ENCODE measurements at regions not wholly inside any gene's neighbourhood (a gene's known extent, or its start where the extent isn't known, plus 50 kb on each side); places are given as distances from the start of the nearest gene placed in this dataset.

DNA sequence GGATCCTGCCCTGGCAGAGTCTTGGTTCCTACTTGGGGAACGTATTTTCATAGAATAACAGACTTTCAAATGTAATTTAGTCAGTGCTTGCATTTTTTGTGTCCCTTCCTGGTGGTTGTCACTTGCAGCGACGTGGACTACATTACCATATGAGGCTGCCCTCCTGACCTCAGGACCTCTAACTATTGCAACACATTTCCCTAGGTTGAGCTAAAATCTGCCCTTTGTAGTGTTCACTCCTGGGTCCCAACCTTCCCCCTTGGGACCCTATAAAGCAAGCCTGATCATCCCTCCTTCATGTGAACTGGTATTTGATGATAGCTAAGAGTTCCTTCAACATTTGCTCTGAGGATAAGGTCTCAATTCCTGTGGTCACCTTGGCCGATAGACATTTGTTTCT, 95.6 kb upstream of the CACNA1E start:
- POLR2A ChIA-PET: no interaction called here
- Histone ChIP-seq H3K27ac (ENCODE audit: low read depth, low read length) (no peak overlapping the region), H3K4me2 (ENCODE audit: low read length) (no peak overlapping the region), H4K20me1 (ENCODE audit: insufficient read depth) (no peaks in the 10 kb centered on the region), H3K4me1 (ENCODE audit: control insufficient read depth in 1 of 2, insufficient read depth in 2 of 2, low read length in 2 of 2) (peaks cover 2 to 11% of the 10 kb centered on the region in 2 experiments; a peak in 2 of 4 replicates), H3K9me3 (ENCODE audit: control insufficient read depth in 1 of 2, insufficient read depth in 1 of 2, low read depth in 1 of 2, low read length in 2 of 2) (no peaks in the 10 kb centered on the region), H2AFZ (ENCODE audit: low read depth, low read length, poor library complexity, severe bottlenecking) (no peak overlapping the region), H3K9ac (ENCODE audit: low read length) (no peak overlapping the region), H3K9me2 (ENCODE audit: insufficient read depth) (no peaks in the 10 kb centered on the region), H3K79me2 (ENCODE audit: insufficient read depth, low read length) (no peaks in the 10 kb centered on the region), H3K4me3 (replicated peaks in 1 of 2; ENCODE audit: low read depth in 1 of 2, low read length in 2 of 2) (no peak overlapping the region), H3K27me3 (ENCODE audit: insufficient read depth, low read length) (no peaks in the 10 kb centered on the region), H3K36me3 (ENCODE audit: control insufficient read depth in 1 of 2, insufficient read depth in 2 of 2, low read length in 2 of 2) (no peaks in the 10 kb centered on the region)
- CTCF ChIA-PET: no interaction called here
- no peak for ATAC-seq
- BruUV-seq (replicated peaks): no TSS peak
- intact Hi-C loops (cut with micrococcal nuclease): no loop called here
- RAD21 ChIA-PET (ENCODE audit: low non-redundant PET in 1 of 2, low total read pairs in 2 of 2, uncharacterized antibody in 2 of 2, unreplicated experiment in 2 of 2): no interaction called here
- no peak for TF ChIP-seq CBX3 (IDR thresholded peaks at IDR 0.05; ENCODE audit: low read depth)
- TF ChIP-seq, protein P1, sequence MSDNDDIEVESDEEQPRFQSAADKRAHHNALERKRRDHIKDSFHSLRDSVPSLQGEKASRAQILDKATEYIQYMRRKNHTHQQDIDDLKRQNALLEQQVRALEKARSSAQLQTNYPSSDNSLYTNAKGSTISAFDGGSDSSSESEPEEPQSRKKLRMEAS (IDR thresholded peaks at IDR 0.05): no peak
- TF ChIP-seq RAD21 (IDR thresholded peaks at IDR 0.05; ENCODE audit: low read depth): no peak
- no peak for TF ChIP-seq EZH2 (IDR thresholded peaks at IDR 0.05)
- TF ChIP-seq TCF7L2 (IDR thresholded peaks at IDR 0.05; ENCODE audit: borderline replicate concordance, extremely low read depth, insufficient read depth, insufficient read length): no peak
- TF ChIP-seq REST (IDR thresholded peaks at IDR 0.05; ENCODE audit: low read depth): no peak
- TF ChIP-seq CEBPB (IDR thresholded peaks at IDR 0.05; ENCODE audit: low read depth): no peak
- TF ChIP-seq SRF (IDR thresholded peaks at IDR 0.05; ENCODE audit: low read depth): no peak
- no peak for TF ChIP-seq JUND (IDR thresholded peaks at IDR 0.05)
- TF ChIP-seq, protein P2, sequence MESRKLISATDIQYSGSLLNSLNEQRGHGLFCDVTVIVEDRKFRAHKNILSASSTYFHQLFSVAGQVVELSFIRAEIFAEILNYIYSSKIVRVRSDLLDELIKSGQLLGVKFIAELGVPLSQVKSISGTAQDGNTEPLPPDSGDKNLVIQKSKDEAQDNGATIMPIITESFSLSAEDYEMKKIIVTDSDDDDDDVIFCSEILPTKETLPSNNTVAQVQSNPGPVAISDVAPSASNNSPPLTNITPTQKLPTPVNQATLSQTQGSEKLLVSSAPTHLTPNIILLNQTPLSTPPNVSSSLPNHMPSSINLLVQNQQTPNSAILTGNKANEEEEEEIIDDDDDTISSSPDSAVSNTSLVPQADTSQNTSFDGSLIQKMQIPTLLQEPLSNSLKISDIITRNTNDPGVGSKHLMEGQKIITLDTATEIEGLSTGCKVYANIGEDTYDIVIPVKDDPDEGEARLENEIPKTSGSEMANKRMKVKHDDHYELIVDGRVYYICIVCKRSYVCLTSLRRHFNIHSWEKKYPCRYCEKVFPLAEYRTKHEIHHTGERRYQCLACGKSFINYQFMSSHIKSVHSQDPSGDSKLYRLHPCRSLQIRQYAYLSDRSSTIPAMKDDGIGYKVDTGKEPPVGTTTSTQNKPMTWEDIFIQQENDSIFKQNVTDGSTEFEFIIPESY (IDR thresholded peaks at IDR 0.05; ENCODE audit: extremely low read depth, insufficient replicate concordance, low read length): no peak
- TF ChIP-seq SP1 (IDR thresholded peaks at IDR 0.05; ENCODE audit: low read depth): no peak
- TF ChIP-seq, protein P3, sequence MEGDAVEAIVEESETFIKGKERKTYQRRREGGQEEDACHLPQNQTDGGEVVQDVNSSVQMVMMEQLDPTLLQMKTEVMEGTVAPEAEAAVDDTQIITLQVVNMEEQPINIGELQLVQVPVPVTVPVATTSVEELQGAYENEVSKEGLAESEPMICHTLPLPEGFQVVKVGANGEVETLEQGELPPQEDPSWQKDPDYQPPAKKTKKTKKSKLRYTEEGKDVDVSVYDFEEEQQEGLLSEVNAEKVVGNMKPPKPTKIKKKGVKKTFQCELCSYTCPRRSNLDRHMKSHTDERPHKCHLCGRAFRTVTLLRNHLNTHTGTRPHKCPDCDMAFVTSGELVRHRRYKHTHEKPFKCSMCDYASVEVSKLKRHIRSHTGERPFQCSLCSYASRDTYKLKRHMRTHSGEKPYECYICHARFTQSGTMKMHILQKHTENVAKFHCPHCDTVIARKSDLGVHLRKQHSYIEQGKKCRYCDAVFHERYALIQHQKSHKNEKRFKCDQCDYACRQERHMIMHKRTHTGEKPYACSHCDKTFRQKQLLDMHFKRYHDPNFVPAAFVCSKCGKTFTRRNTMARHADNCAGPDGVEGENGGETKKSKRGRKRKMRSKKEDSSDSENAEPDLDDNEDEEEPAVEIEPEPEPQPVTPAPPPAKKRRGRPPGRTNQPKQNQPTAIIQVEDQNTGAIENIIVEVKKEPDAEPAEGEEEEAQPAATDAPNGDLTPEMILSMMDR (IDR thresholded peaks at IDR 0.05 in 2 of 3, conservative IDR thresholded peaks at IDR 0.05 in 1 of 3; ENCODE audit: borderline replicate concordance in 1 of 3, insufficient read depth in 1 of 3, low read depth in 2 of 3, low read length in 2 of 3): no peak
- no peak for TF ChIP-seq POLR2A (IDR thresholded peaks at IDR 0.05; ENCODE audit: borderline replicate concordance, extremely low read depth, insufficient read depth, insufficient read length)
- TF ChIP-seq, protein P4, sequence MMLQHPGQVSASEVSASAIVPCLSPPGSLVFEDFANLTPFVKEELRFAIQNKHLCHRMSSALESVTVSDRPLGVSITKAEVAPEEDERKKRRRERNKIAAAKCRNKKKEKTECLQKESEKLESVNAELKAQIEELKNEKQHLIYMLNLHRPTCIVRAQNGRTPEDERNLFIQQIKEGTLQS (IDR thresholded peaks at IDR 0.05): no peak
- TF ChIP-seq ELF1 (IDR thresholded peaks at IDR 0.05; ENCODE audit: borderline replicate concordance, low read depth): no peak
- no peak for TF ChIP-seq POLR2AphosphoS5 (IDR thresholded peaks at IDR 0.05; ENCODE audit: low read depth, low read length)
- no peak for TF ChIP-seq ZFX (IDR thresholded peaks at IDR 0.05)
- DNase-seq (ENCODE audit: low read depth, low spot score): no peak
